Adipocyte (in vitro differentiated cells): ENCODE measurements at regions not wholly inside any gene's neighbourhood (a gene's known extent, or its start where the extent isn't known, plus 50 kb on each side); places are given as distances from the start of the nearest gene placed in this dataset.

ENCODE experiments used
- DNase-seq: peaks from one replicate; pipeline ENCODE4 v3.0.0-alpha.2; 2015; ENCODE audit warnings: low read depth
- H3K27me3 ChIP-seq: replicated peaks from 2 replicates; pipeline ENCODE4 v1.7.0; 2013; ENCODE audit warnings: mild to moderate bottlenecking, low read length, moderate library complexity; ENCODE audit not compliant: control insufficient read depth, insufficient read depth
- H3K36me3 ChIP-seq: 2 replicates; pipeline ENCODE4 v1.7.0; 2013; ENCODE audit warnings: low read length, mild to moderate bottlenecking, moderate library complexity; ENCODE audit not compliant: control insufficient read depth, insufficient read depth, severe bottlenecking
- H3K4me1 ChIP-seq: 2 replicates; pipeline ENCODE4 v1.7.0; 2013; ENCODE audit warnings: mild to moderate bottlenecking, low read length, moderate library complexity; ENCODE audit not compliant: control insufficient read depth, insufficient read depth
- H3K4me3 ChIP-seq: 2 replicates; pipeline ENCODE4 v1.7.0; 2013; ENCODE audit warnings: mild to moderate bottlenecking, low read length, moderate library complexity
- H3K9ac ChIP-seq: 2 replicates; pipeline ENCODE4 v1.7.0; 2013; ENCODE audit warnings: mild to moderate bottlenecking, low read length, moderate library complexity
- H3K9me3 ChIP-seq: 2 replicates; pipeline ENCODE4 v1.7.0; 2013; ENCODE audit warnings: mild to moderate bottlenecking, low read length, moderate library complexity; ENCODE audit not compliant: control insufficient read depth

DNA sequence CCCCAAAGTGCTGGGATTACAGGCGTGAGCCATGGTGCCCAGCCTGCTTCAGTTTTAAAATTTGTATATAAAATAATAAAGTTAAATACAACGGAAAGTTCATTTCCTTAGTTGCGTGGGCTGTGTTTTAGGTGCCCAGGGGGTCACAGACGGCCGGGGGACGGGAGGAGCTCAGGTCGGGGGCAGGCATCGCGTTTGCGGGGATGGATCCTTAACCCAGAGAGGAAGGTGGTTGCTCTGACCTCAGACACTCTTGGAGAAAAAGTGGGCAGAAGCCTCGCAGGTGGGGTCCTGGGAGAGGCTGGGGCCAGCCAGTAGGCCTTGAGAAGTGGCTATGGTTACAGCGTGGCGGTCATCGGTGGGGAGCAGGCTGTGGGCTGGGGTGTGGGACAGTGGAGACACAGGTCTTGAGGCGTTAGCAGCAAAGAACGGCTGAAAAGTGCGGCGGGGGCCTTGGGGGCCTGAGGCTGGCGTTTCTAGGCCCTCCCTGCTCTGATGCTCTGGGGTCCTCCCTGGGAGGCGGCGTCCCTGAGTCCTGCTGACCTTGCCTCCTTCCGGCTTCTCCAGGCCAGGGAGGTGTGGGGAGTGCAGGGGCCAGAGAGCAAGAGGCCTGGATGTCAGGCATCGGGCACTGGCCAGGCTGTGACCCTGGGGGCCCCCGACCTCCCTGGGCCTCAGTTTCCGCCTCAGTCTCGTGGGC, 54.4 kb downstream of the UNCX start:
- Histone ChIP-seq H3K36me3 (no peaks in the 10 kb centered on the region), H3K4me1 (peaks cover 11% of the 10 kb centered on the region), H3K9ac (no peak overlapping the region), H3K9me3 (no peaks in the 10 kb centered on the region), H3K4me3 (no peak overlapping the region), H3K27me3 (peaks cover 36% of the 10 kb centered on the region)
- no peak for DNase-seq

GRCh38 chr7:1287752-1288201, 55.1 kb downstream of the UNCX start:
- Histone ChIP-seq H3K4me1 (peaks cover 11% of the 10 kb centered on the region), H3K9me3 (no peaks in the 10 kb centered on the region), H3K36me3 (no peaks in the 10 kb centered on the region), H3K27me3 (peaks cover 36% of the 10 kb centered on the region), H3K4me3 (no peak overlapping the region), H3K9ac (no peak overlapping the region)
- DNase-seq, result no peak

GRCh38 chr7:1288390-1288995, 55.8 kb downstream of the UNCX start:
- no peak for DNase-seq
- Histone ChIP-seq H3K9me3 (no peaks in the 10 kb centered on the region), H3K4me3 (no peak overlapping the region), H3K36me3 (no peaks in the 10 kb centered on the region), H3K9ac (no peak overlapping the region), H3K27me3 (peaks cover 36% of the 10 kb centered on the region), H3K4me1 (peaks cover 11% of the 10 kb centered on the region)

DNA sequence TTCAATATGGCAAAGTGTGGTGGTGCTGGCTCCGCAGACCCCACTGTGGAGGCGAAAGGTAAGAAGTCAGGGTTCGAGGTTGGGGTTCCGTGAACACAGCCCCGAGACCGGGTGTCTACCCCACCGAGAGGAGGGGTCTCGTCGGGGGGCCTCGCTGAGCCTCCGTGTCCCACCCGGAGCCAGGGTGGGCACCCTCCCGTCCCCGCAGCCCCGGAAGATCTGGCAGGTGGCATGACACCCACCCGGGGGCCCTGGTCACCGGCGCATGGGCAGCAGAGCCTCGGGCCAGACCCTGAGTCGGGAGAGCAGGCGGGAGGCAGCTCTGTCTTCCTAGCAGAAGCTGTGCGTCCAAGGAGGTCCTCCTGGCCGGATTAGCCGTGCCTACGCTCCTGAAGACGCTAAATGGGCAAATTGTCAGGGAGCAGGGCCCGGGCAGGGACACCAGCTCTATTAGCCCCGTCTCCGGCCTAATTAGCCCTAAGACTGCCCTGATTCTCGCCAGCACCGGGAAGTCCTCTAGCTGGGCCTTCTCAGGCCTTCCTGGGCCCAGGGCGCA, 56.4 kb downstream of the UNCX start:
- H3K36me3 ChIP-seq, result no peaks in the 10 kb centered on the region
- H3K9me3 ChIP-seq, result no peaks in the 10 kb centered on the region
- peaks cover 34% of the 10 kb centered on the region for H3K27me3 ChIP-seq
- H3K9ac ChIP-seq, result no peak overlapping the region
- peaks cover 11% of the 10 kb centered on the region for H3K4me1 ChIP-seq
- H3K4me3 ChIP-seq, result no peak overlapping the region
- no peak for DNase-seq

- no peak for DNase-seq
- peaks cover 11% of the 10 kb centered on the region for H3K4me1 ChIP-seq
- H3K27me3 ChIP-seq, result peaks cover 32% of the 10 kb centered on the region
- no peaks in the 10 kb centered on the region for H3K36me3 ChIP-seq
- no peak overlapping the region for H3K4me3 ChIP-seq
- no peak overlapping the region for H3K9ac ChIP-seq
- H3K9me3 ChIP-seq, result no peaks in the 10 kb centered on the region
These were observed 57.0 kb downstream of the UNCX start for GRCh38 chr7:1289666-1290025.

DNA sequence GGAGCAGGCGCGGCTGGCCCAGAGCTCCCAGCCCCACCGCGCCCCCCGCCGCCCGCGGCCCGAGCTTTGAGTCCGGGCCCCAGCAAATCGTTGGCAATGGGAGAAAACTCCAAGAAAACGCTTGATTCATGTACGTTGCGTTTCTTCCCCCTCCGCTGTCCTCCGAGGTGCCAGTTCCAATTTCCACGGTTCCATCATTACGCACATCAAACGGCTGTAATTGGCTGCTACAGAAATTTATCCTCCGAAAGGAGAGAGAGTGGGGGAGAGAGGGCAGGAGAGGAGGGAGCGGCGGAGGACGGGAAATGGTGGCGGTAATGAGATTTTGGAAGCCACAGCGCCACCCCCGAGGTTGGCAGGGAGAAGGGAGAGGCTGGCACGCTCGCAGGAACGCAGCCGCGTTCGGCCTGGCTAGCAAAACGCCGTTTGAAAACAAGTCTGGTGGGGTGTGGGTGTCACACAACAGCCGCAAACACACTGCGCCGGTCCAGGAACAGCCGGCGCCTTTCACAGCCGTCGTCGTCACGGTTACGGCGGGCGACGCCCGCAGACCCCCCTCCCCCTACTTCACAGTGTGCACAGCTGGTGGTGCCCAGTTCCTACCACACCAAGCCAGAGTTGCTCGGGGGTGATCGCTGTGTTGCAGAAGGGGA, 57.5 kb downstream of the UNCX start:
- Histone ChIP-seq H3K9ac (peak overlapping the region; percentile 24), H3K9me3 (no peaks in the 10 kb centered on the region), H3K4me3 (peak overlapping the region; percentile 74), H3K36me3 (no peaks in the 10 kb centered on the region), H3K27me3 (peaks cover 26% of the 10 kb centered on the region), H3K4me1 (peaks cover 11% of the 10 kb centered on the region)
- DNase-seq, result peak; percentile 60

DNA sequence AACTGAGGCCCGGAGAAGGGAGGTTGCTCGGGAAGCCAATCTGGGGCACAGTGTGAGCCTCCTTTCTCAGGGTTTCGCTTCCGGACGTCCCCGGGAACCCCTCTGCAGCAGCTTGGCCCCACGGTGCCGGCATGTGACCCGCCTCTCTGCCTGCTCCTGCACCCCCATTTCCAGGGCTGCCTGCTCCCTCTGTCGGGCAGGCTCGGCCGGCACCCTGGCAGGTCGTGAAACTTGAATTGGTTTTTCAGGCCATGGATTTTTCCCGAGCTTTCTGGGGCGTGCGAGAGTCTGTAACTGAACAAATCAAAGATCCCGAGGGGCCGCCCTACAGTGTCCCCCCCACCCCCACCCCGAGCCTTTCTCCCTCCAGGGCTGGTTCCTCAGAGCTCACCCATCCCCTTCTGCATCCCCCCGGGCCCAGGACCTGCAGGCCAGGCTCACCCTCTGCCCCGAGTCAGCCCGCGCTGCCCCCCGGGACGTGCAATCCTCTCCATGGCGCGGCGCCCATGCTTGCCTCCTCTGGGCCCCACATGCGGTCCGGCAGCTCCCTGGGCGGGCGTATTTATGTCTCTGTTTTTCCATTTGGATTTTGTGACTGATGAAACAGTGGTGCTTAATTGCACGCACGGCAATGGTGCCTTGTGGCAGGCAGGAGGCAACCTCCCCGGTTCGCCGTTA, 58.1 kb downstream of the UNCX start:
- Histone ChIP-seq H3K4me3 (peak overlapping the region; percentile 74), H3K4me1 (peaks cover 11% of the 10 kb centered on the region), H3K27me3 (peaks cover 20% of the 10 kb centered on the region), H3K9me3 (no peaks in the 10 kb centered on the region), H3K9ac (peak overlapping the region; percentile 24), H3K36me3 (no peaks in the 10 kb centered on the region)
- peak; percentile 51 for DNase-seq

GRCh38 chr7:1291357-1291689, 58.7 kb downstream of the UNCX start:
- peaks cover 20% of the 10 kb centered on the region for H3K27me3 ChIP-seq

DNA sequence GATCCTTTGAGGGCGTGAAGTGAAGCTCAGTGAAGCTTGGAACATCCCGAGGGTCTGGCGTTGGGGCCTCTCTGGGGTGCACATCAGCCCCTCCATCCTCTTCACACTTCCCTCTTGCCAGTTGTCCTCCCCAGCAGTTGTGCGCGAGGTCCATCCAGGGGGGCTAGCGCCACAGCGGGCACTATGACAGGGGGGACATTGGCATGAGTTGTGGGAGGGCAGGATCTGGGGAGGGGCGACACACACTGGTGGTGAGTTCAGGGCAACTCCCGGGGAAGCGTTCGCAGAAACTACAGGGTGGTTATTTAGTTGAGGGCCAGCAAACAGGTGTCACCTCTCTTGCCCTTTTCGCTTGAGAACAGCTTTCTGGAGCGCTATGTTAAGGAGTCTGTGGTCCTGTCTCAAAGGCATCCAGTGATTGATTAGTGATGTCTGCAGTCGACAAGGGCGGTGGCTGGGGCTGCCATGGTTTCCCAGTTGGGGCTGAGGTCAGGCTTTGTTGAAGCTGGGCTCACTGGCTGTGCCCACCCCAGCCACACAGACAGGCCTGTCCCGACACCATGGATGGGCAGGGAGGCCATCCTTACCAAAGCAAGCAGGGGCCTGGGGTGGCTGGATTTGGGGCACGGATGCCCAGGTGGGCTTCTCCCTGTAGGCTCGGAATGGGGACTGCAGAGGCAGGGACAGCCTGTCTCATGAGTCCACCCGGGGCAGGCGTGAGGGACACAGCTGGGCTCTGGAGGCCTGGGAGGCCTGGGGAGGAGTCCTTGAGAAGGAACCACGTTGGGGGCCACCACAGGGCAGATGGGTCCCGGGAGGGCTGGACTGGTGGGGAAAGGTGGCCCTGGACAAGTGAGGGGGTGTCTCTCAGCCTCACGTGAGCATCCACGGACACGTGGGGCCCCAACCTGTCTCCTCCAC, 59.4 kb downstream of the UNCX start:
- H3K9ac ChIP-seq, result no peak overlapping the region
- H3K36me3 ChIP-seq, result no peaks in the 10 kb centered on the region
- peaks cover 11% of the 10 kb centered on the region for H3K4me1 ChIP-seq
- no peak overlapping the region for H3K4me3 ChIP-seq
- peaks cover 25% of the 10 kb centered on the region for H3K27me3 ChIP-seq
- no peak for DNase-seq
- no peaks in the 10 kb centered on the region for H3K9me3 ChIP-seq

More at GRCh38 chr7:1291357-1291689, 58.7 kb downstream of the UNCX start:
- no peaks in the 10 kb centered on the region for H3K9me3 ChIP-seq
- H3K9ac ChIP-seq, result no peak overlapping the region
- no peak overlapping the region for H3K4me3 ChIP-seq
- peaks cover 11% of the 10 kb centered on the region for H3K4me1 ChIP-seq
- no peak for DNase-seq
- no peaks in the 10 kb centered on the region for H3K36me3 ChIP-seq

DNA sequence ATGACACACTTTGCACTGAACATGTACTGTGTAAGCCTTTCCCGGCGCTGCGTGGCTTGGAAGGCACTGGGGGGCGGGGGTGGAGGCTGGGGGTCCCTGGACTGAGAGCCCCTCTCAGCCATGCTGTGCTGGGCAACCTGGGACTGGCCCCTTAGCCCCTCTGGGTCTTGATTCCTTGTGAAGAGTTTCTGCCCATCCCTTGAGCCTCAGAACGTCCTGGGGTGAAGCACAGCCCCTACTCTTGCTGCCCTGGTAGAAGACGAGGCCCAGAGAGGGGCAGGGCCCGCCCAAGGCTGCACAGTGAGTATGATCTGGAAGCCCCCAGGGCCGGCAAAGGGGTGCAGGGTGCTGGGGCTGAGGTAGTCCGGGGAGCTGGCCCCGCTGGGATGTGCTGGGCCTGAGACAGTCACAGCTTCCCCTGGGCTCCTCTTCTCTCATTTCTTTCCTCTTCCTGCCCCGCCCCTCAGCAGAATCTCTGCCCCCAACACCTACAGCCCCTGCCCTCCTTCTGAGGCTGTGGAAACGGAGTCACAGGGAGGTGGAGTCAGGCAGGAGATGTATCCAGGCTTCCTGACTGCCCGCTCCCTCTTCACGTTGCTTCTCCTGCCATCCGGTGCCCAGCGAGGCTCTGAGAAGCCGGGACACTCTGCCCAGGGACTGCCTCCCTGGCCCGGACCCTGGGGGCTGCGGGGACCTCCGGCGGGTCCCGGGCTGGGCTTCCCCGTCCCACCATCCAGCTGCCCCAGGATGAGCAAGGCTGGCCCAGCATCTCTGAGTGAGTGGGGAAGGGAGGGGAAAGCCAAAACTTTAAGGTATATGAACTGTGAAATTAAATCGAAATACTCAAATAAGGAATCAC, 60.5 kb downstream of the UNCX start:
- peaks cover 30% of the 10 kb centered on the region for H3K27me3 ChIP-seq
- no peak for DNase-seq
- H3K9me3 ChIP-seq, result no peaks in the 10 kb centered on the region
- no peaks in the 10 kb centered on the region for H3K36me3 ChIP-seq
- H3K4me1 ChIP-seq, result peaks cover 11% of the 10 kb centered on the region
- H3K4me3 ChIP-seq, result no peak overlapping the region
- H3K9ac ChIP-seq, result no peak overlapping the region
